A549 (cell line): ENCODE measurements at regions not wholly inside any gene's neighbourhood (a gene's known extent, or its start where the extent isn't known, plus 50 kb on each side); places are given as distances from the start of the nearest gene placed in this dataset.

ENCODE experiments used
- ATAC-seq, 2 experiments: fragments of 200-7000 bp in 1 of 2; fragments of >200 bp in 1 of 2; cut with Nextera tagmentation in 1 of 2; cut with Tn5 transposase in 1 of 2; 3 replicates each; pipeline versions ENCODE4 v1.8.0 to v1.9.1; 2018 to 2020; ENCODE audit warnings: mild to moderate bottlenecking in 1 of 2, moderate library complexity in 1 of 2
- CTCF ChIA-PET: fragments of 300-600 bp; sonication (Branson Sonifier 250); formaldehyde crosslinking; extraction: SDS; loops from one replicate; lab custom pipeline; 2021; ENCODE audit warnings: antibody characterized with exemption, inconsistent platforms; lab: Yijun Ruan, JAX
- POLR2A ChIA-PET: fragments of 350-600 bp; formaldehyde crosslinking; extraction: SDS; loops from one replicate; lab custom pipeline; 2021; ENCODE audit warnings: antibody characterized with exemption, inconsistent platforms; lab: Yijun Ruan, JAX
- DNase-seq, 2 experiments: peaks; one replicate each; pipeline versions ENCODE4 v3.0.0 to v3.0.0-alpha.2; 2011 to 2016; ENCODE audit warnings: low read depth in 1 of 2, low spot score in 1 of 2
- FAIRE-seq: peaks from 2 replicates; lab custom pipeline; 2011; peaks lifted over from hg19 to GRCh38; lab: Jason Lieb, UNC
- H3K27ac ChIP-seq, 2 experiments: fragments of >200 bp; sonication (Bioruptor Twin); formaldehyde crosslinking; 3 replicates each; pipeline ENCODE4 v1.5.1; 2016 to 2017
- H3K4me1 ChIP-seq: fragments of >200 bp; sonication (Bioruptor Twin); formaldehyde crosslinking; 3 replicates; pipeline ENCODE4 v1.6.1; 2016
- H3K4me2 ChIP-seq: fragments of >200 bp; sonication (Bioruptor Twin); formaldehyde crosslinking; 3 replicates; pipeline ENCODE4 v1.6.1; 2016
- H3K4me3 ChIP-seq: fragments of >200 bp; sonication (Bioruptor Twin); formaldehyde crosslinking; 3 replicates; pipeline ENCODE4 v1.5.1; 2016
- H3K9me3 ChIP-seq: fragments of >200 bp; sonication (Bioruptor Twin); formaldehyde crosslinking; 3 replicates; pipeline ENCODE4 v1.6.1; 2016
- CBX2 ChIP-seq: fragments of 200-600 bp; sonication (generic); IDR thresholded peaks from 2 replicates; pipeline ENCODE4 v1.6.1; 2016; ENCODE audit warnings: low read depth, mild to moderate bottlenecking, borderline replicate concordance
- CHD4 ChIP-seq: fragments of 200-600 bp; sonication (generic); IDR thresholded peaks from 2 replicates; pipeline ENCODE4 v1.6.1; 2016; ENCODE audit warnings: antibody characterized with exemption, mild to moderate bottlenecking, borderline replicate concordance
- E2F6 ChIP-seq: IDR thresholded peaks from 2 replicates; pipeline ENCODE4 v1.6.1; 2012; ENCODE audit warnings: low read depth, borderline replicate concordance
- EHMT2 ChIP-seq: fragments of 200-600 bp; sonication (generic); IDR thresholded peaks from 2 replicates; pipeline ENCODE4 v1.6.1; 2016; ENCODE audit warnings: antibody characterized with exemption, low read depth, mild to moderate bottlenecking, moderate library complexity
- FOSB ChIP-seq: fragments of 250-450 bp; sonication (Bioruptor Pico); IDR thresholded peaks from 2 replicates; pipeline ENCODE4 v1.5.0; 2020; ENCODE audit warnings: mild to moderate bottlenecking, moderate library complexity
- FOXS1 ChIP-seq: fragments of 250-450 bp; sonication (Bioruptor Pico); IDR thresholded peaks from 2 replicates; pipeline ENCODE4 v1.5.0; 2020; ENCODE audit warnings: mild to moderate bottlenecking, moderate library complexity
- HDAC2 ChIP-seq: fragments of 200-600 bp; sonication (generic); IDR thresholded peaks from 2 replicates; pipeline ENCODE4 v1.6.1; 2016
- HEYL ChIP-seq: fragments of 250-450 bp; sonication (Bioruptor Pico); IDR thresholded peaks from 2 replicates; pipeline ENCODE4 v1.8.0; 2021; ENCODE audit warnings: mild to moderate bottlenecking, moderate library complexity
- HMGXB4 ChIP-seq: fragments of 250-450 bp; sonication (Bioruptor Pico); IDR thresholded peaks from 2 replicates; pipeline ENCODE4 v1.5.0; 2021; ENCODE audit warnings: mild to moderate bottlenecking, moderate library complexity, borderline replicate concordance
- JUN ChIP-seq, 2 experiments: fragments of >200 bp; sonication (Bioruptor Twin); formaldehyde crosslinking; IDR thresholded peaks; 2 replicates in 1 of 2; 3 replicates in 1 of 2; pipeline ENCODE4 v1.6.1; 2016 to 2017
- MAFK ChIP-seq: fragments of 450-650 bp; IDR thresholded peaks from 2 replicates; pipeline ENCODE4 v1.6.1; 2014; ENCODE audit not compliant: partially characterized antibody
- MYC ChIP-seq: IDR thresholded peaks from 2 replicates; pipeline ENCODE4 v1.6.1; 2012; ENCODE audit warnings: mild to moderate bottlenecking, inconsistent platforms, low read length, improper control_type of control experiment, borderline replicate concordance
- NFE2L2 ChIP-seq: fragments of 150-350 bp; conservative IDR thresholded peaks from 2 replicates; pipeline ENCODE4 v1.6.1; 2014; ENCODE audit warnings: low read length
- NPAS2 ChIP-seq: fragments of 250-450 bp; sonication (Bioruptor Pico); IDR thresholded peaks from 2 replicates; pipeline ENCODE4 v1.8.0; 2022; ENCODE audit warnings: mild to moderate bottlenecking, moderate library complexity, borderline replicate concordance
- NR3C1 ChIP-seq: fragments of >200 bp; sonication (Bioruptor Twin); formaldehyde crosslinking; IDR thresholded peaks from 3 replicates; pipeline ENCODE4 v1.6.1; 2017
- PHF8 ChIP-seq: fragments of 200-600 bp; sonication (generic); IDR thresholded peaks from 2 replicates; pipeline ENCODE4 v1.6.1; 2016; ENCODE audit warnings: low read depth, mild to moderate bottlenecking, antibody characterized with exemption, moderate library complexity, borderline replicate concordance
- POLR2A ChIP-seq: IDR thresholded peaks from 2 replicates; pipeline ENCODE4 v1.6.1; 2012; ENCODE audit warnings: mild to moderate bottlenecking, low read length
- POLR2AphosphoS2 ChIP-seq: conservative IDR thresholded peaks from 2 replicates; pipeline ENCODE4 v1.6.1; 2012; ENCODE audit warnings: low read length, improper control_type of control experiment, inconsistent platforms
- RAD21 ChIP-seq, 2 experiments: fragments of >200 bp in 1 of 2; sonication (Bioruptor Twin) in 1 of 2; formaldehyde crosslinking in 1 of 2; IDR thresholded peaks in 1 of 2; conservative IDR thresholded peaks in 1 of 2; 2 replicates in 1 of 2; 3 replicates in 1 of 2; pipeline ENCODE4 v1.6.1; 2012 to 2018; ENCODE audit warnings: inconsistent platforms in 1 of 2
- RARB ChIP-seq: fragments of 250-450 bp; sonication (Bioruptor Pico); IDR thresholded peaks from 2 replicates; pipeline ENCODE4 v1.8.0; 2021; ENCODE audit warnings: mild to moderate bottlenecking, moderate library complexity
- RCOR1 ChIP-seq: fragments of 150-350 bp; IDR thresholded peaks from 2 replicates; pipeline ENCODE4 v1.6.1; 2014; ENCODE audit warnings: antibody characterized with exemption, low read length, low read depth
- SMC3 ChIP-seq: fragments of >200 bp; sonication (Bioruptor Twin); formaldehyde crosslinking; IDR thresholded peaks from 3 replicates; pipeline ENCODE4 v1.6.1; 2018; ENCODE audit warnings: inconsistent platforms
- SREBF2 ChIP-seq: fragments of 450-650 bp; IDR thresholded peaks from 2 replicates; pipeline ENCODE4 v1.6.1; 2014; ENCODE audit warnings: mild to moderate bottlenecking, moderate library complexity
- WGBS: methylation state at CpG from one replicate; pipeline ENCODE4 v1.1.6; 2017; ENCODE audit errors: missing lambda C conversion rate; 5-methylcytosine and 5-hydroxymethylcytosine counted together
- small RNA-seq, 6 experiments: library from RNA; depleted of rRNA; stranded (forward); fragments of <200 nt; gene quantifications; one replicate each; pipeline ENCODE3, GENCODE V24; 2012
- TF ChIP-seq, protein P1 (sequence below): IDR thresholded peaks from 2 replicates; pipeline ENCODE4 v1.6.1; 2012

DNA sequence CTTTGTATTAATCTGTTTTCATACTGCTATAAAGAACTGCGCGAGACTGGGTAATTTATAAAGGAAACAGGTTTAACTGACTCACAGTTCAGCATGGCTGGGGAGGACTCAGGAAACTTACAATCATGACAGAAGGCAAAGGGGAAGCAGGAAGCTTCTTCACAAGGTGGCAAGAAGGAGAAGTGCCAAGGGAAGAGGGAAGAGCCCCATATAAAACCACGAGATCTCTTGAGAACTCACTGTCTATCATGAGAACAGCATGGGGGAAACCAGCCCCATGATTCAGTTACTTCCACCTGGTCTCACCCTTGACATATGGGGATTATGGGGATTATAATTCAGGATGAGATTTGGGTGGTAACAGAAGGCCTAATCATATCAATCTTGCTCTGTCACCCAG is 60.9 kb upstream of the CHD1 start (continued):
- TF ChIP-seq HMGXB4 (CRISPR knock-in tag), result no peak
- no peak for TF ChIP-seq RARB (CRISPR knock-in tag)
- no peak for TF ChIP-seq FOSB (CRISPR knock-in tag)

DNA sequence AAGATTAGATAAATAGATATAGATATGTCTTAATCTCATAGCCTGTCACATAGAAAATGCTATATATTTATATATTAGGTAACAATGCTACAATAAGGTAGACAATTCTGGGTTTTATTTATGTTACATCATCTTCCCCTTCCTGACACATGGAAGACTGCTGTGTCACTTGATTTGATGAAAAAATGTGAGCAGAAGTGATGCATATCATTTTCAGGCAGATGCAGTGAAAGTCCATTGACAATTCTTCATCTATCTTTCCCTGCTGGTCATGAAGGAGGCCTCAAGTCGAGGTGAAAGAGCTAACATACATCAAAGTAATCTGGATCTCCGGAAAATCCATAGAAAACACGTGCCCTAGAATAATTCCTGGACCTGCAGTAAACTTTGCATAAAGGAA is 57.8 kb upstream of the CHD1 start:
- CTCF ChIA-PET, result no interaction called here
- FAIRE-seq (no peak), ATAC-seq (no peak), DNase-seq (no peak)
- no peaks in the 10 kb centered on the region for H3K9me3 ChIP-seq
- no peak overlapping the region for H3K4me2 ChIP-seq
- H3K27ac ChIP-seq, result no peak overlapping the region
- 38% methylated on average over 3 of the region's 3 CpGs for WGBS
- TF ChIP-seq POLR2A (no peak), HMGXB4 (CRISPR knock-in tag) (no peak), EHMT2 (no peak), HEYL (no peak), CHD4 (no peak), JUN (IDR thresholded peaks at IDR 0.05) (no peak), NR3C1 (no peak), RAD21 (conservative IDR thresholded peaks at IDR 0.05 in 1 of 2, IDR thresholded peaks at IDR 0.05 in 1 of 2) (no peak), FOXS1 (CRISPR knock-in tag) (no peak), POLR2AphosphoS2 (no peak), SMC3 (no peak), SREBF2 (no peak), PHF8 (no peak), CBX2 (no peak), E2F6 (no peak), HDAC2 (no peak)
- TF ChIP-seq, protein P1, sequence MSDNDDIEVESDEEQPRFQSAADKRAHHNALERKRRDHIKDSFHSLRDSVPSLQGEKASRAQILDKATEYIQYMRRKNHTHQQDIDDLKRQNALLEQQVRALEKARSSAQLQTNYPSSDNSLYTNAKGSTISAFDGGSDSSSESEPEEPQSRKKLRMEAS, result no peak
- TF ChIP-seq, all 56 proteins: peak for 0
- no peak overlapping the region for H3K4me3 ChIP-seq
- POLR2A ChIA-PET, result no interaction called here
- H3K4me1 ChIP-seq, result no peaks in the 10 kb centered on the region

GRCh38 chr5:98982880-98983279 is 54.1 kb upstream of the CHD1 start:
- Histone ChIP-seq H3K4me1 (no peaks in the 10 kb centered on the region), H3K27ac (no peak overlapping the region), H3K4me3 (no peak overlapping the region), H3K9me3 (no peaks in the 10 kb centered on the region), H3K4me2 (no peak overlapping the region)
- WGBS, result 47% methylated on average over 3 of the region's 3 CpGs
- no peak for FAIRE-seq
- DNase-seq, result no peak
- CTCF ChIA-PET, result interaction anchor here (0.6 kb wide), 1 partner anchor 61 kb away, joined by 4 read pairs; no protein-coding TSS in a partner anchor
- TF ChIP-seq HEYL, result no peak
- no peak for TF ChIP-seq NFE2L2
- no peak for TF ChIP-seq MAFK
- no peak for TF ChIP-seq NPAS2 (CRISPR knock-in tag)
- TF ChIP-seq RCOR1, result no peak
- no peak for TF ChIP-seq MYC
- no peak for TF ChIP-seq PHF8
- POLR2A ChIA-PET, result no interaction called here
- ATAC-seq, result no peak

Small RNA genes lying in the stretch of these regions (small RNA-seq; reads per million reads assigned to genes)
- gene MTND4LP5 (0 reads per million in 6 experiments), gene RF00019 (0 reads per million in 6 experiments), gene RNU6-1119P (0 reads per million in 6 experiments)
